Testis (tissue), 2 donors: ENCODE measurements at regions not wholly inside any gene's neighbourhood (a gene's known extent, or its start where the extent isn't known, plus 50 kb on each side); places are given as distances from the start of the nearest gene placed in this dataset.
A peak's percentile ranks its signal among the peaks of the same experiment; 100 is the strongest.

Experiments used
- DNase-seq: peaks from one replicate; pipeline ENCODE4 v3.0.0-alpha.2; 2019
- H3K27ac ChIP-seq, 2 donors: fragments of 200-600 bp; sonication (generic); one replicate each; pipeline ENCODE4 v1.5.1; 2019
- H3K27me3 ChIP-seq: fragments of 200-600 bp; sonication (generic); one replicate; pipeline ENCODE4 v1.5.1; 2019
- H3K36me3 ChIP-seq: fragments of 200-600 bp; sonication (generic); one replicate; pipeline ENCODE4 v1.5.1; 2017; ENCODE audit warnings: low read depth; ENCODE audit errors: missing control alignments
- H3K4me1 ChIP-seq: fragments of 200-600 bp; sonication (generic); one replicate; pipeline ENCODE4 v1.5.1; 2019
- H3K4me3 ChIP-seq, 2 donors: fragments of 200-600 bp; sonication (generic); one replicate each; pipeline ENCODE4 v1.5.1; 2017 to 2019
- H3K9me3 ChIP-seq: fragments of 200-600 bp; sonication (generic); one replicate; pipeline ENCODE4 v1.5.1; 2017
- POLR2A ChIP-seq: fragments of 450-650 bp; IDR thresholded peaks from one replicate; pipeline ENCODE4 v1.6.1; 2017; ENCODE audit warnings: antibody characterized with exemption, mild to moderate bottlenecking, moderate library complexity
- WGBS, 2 donors: methylation state at CpG; one replicate each; pipeline ENCODE4 v1.1.5; 2018; 5-methylcytosine and 5-hydroxymethylcytosine counted together
- intact Hi-C: fragments of 100-400 bp; cut with DNase I; formaldehyde crosslinking; loops from one replicate; pipeline ENCODE4 v1.15.1; 2023; ENCODE audit warnings: low total_unique reads
- TF ChIP-seq, protein P1 (sequence below), 3 experiments: fragments of 450-650 bp in 2 of 3; fragments of 200-600 bp in 1 of 3; sonication (generic) in 1 of 3; IDR thresholded peaks; one replicate each; pipeline ENCODE4 v1.5.1; 2016 to 2019; ENCODE audit warnings: antibody characterized with exemption in 3 of 3, mild to moderate bottlenecking in 2 of 3, moderate library complexity in 1 of 3

DNA sequence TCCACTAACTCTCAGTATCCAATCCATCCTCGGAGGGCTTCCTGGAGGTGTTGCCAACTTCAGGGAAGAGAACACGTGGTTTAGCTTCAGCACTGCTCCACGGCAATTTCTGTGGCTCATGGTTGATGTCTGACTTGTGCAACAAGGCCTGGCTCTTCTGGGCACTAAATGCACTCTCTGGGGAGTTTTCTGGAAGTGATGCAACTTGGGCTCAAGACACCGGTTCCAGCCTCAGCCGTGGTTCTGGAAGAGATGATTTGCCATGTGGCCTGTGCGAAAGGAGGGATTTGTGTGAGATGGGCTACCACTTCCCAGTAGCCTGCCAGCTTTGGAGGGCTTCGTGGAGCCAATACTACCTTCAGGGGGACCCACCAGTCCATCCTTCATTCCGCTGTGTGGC, 118.6 kb upstream of the RTL1 start:
- Histone ChIP-seq H3K36me3 (no peaks in the 10 kb centered on the region), H3K4me1 (no peaks in the 10 kb centered on the region), H3K27me3 (no peaks in the 10 kb centered on the region), H3K9me3 (no peaks in the 10 kb centered on the region), H3K4me3 (no peak overlapping the region), H3K27ac (no peak overlapping the region)
- intact Hi-C loops, result no loop called here
- TF ChIP-seq, protein P1, sequence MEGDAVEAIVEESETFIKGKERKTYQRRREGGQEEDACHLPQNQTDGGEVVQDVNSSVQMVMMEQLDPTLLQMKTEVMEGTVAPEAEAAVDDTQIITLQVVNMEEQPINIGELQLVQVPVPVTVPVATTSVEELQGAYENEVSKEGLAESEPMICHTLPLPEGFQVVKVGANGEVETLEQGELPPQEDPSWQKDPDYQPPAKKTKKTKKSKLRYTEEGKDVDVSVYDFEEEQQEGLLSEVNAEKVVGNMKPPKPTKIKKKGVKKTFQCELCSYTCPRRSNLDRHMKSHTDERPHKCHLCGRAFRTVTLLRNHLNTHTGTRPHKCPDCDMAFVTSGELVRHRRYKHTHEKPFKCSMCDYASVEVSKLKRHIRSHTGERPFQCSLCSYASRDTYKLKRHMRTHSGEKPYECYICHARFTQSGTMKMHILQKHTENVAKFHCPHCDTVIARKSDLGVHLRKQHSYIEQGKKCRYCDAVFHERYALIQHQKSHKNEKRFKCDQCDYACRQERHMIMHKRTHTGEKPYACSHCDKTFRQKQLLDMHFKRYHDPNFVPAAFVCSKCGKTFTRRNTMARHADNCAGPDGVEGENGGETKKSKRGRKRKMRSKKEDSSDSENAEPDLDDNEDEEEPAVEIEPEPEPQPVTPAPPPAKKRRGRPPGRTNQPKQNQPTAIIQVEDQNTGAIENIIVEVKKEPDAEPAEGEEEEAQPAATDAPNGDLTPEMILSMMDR (IDR thresholded peaks at IDR 0.05), result no peak
- no peak for TF ChIP-seq POLR2A
- no peak for DNase-seq
- WGBS, 2 donors, result 94 to 96% methylated on average over 8 of the region's 8 CpGs

DNA sequence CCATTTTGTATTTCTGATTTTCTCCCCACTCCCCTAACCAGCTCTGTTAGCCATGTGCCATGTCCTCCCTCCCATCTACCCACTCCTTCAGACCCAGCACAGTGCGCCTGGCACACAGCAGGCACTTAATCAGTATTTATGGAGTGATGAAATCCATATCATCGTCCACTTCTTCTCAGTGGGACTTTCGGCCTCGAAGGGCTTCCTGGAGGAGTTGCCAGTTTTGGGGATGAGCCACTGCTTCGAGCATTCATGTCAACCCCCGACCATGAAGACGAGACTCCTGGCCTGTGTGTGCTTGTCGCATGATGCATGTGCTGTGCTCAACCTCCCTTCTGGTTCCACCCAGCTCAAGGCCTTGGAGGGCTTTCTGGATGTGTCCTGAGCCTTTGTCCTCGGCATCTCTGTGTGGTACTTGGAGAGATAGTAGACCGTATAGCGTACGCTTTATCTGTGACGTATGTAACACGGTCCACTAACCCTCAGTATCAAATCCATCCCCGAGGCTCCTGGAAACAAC, 119.5 kb upstream of the RTL1 start:
- Histone ChIP-seq H3K27ac (no peak overlapping the region), H3K4me3 (no peak overlapping the region), H3K27me3 (no peaks in the 10 kb centered on the region), H3K4me1 (no peaks in the 10 kb centered on the region), H3K9me3 (no peaks in the 10 kb centered on the region), H3K36me3 (no peaks in the 10 kb centered on the region)
- WGBS, 2 donors, result 90 to 92% methylated on average over 15 of the region's 15 CpGs
- intact Hi-C loops, result no loop called here
- TF ChIP-seq, protein P1 (IDR thresholded peaks at IDR 0.05), result no peak
- TF ChIP-seq POLR2A, result no peak
- DNase-seq, result peak; percentile 7

DNA sequence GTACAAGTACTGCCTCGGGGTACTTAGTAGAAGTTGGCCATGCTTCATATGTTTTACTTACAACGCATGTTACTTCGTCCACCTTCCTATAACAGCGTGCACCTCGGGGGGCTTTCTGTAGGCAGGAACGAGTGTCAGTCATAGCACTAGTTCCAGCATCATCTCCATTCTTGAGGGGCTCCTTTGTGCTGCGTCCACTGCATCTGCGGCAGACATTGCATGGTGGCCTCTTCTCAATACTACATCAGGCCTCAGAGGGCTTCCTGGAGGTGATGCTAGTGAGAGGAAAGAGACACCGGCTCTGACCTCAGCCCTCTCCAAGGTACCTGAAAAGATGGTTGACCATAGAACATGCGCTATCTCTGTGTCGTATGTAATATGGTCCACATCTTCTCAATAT, 121.2 kb upstream of the RTL1 start:
- no peak for TF ChIP-seq POLR2A
- TF ChIP-seq, protein P1 (IDR thresholded peaks at IDR 0.05), result no peak
- 92 to 97% methylated on average over 9 to 11 of the region's 11 CpGs for WGBS, 2 donors
- H3K36me3 ChIP-seq, result no peaks in the 10 kb centered on the region
- no peak overlapping the region for H3K4me3 ChIP-seq
- no peak for DNase-seq
- intact Hi-C loops, result no loop called here
- H3K27me3 ChIP-seq, result no peaks in the 10 kb centered on the region
- no peaks in the 10 kb centered on the region for H3K4me1 ChIP-seq
- H3K27ac ChIP-seq, result no peak overlapping the region
- H3K9me3 ChIP-seq, result no peaks in the 10 kb centered on the region

DNA sequence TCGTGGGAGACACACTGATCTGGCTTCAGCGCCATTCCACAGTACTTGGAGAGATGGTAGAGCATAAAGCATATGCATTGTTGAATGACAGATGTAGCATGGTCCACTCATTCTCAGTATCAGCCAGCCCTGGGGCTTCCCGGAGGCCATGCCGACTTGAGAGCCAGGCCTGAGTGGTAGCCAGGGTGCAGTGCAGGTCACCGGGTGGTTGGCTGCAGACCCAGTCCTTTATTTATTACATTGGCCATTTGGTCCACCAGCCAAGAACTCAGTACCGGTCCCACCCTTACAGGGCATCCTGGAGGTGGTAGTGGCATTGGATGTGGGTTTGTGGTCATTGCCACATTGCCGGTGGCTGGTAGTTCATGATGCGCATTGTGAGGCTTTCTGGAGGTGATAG, 121.6 kb upstream of the RTL1 start:
- DNase-seq, result no peak
- Histone ChIP-seq H3K9me3 (no peaks in the 10 kb centered on the region), H3K27ac (no peak overlapping the region), H3K4me1 (no peaks in the 10 kb centered on the region), H3K27me3 (no peaks in the 10 kb centered on the region), H3K4me3 (no peak overlapping the region), H3K36me3 (no peaks in the 10 kb centered on the region)
- WGBS, 2 donors, result 91 to 93% methylated on average over 7 to 8 of the region's 8 CpGs
- intact Hi-C loops, result no loop called here
- TF ChIP-seq, protein P1 (IDR thresholded peaks at IDR 0.05), result no peak
- TF ChIP-seq POLR2A, result no peak

DNA sequence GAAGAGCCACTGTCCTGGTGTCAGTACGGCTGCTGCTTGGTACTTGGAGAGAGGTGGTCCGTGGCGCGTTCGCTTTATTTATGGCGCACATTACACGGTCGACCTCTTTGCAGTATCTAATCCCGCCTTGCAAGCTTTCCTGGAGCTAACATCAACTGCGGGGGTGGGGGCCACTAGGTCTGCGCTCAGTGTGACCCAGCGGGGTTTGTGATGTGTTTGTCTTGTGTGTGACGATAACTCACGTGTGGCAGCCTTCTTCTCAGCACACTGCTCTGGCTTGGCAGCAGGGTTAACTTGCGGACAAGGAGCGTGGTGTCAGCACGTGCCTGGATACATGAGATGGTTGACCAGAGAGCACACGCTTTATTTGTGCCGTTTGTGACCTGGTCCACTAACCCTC, 122.2 kb upstream of the RTL1 start:
- H3K36me3 ChIP-seq, result no peaks in the 10 kb centered on the region
- intact Hi-C loops, result no loop called here
- no peaks in the 10 kb centered on the region for H3K4me1 ChIP-seq
- H3K4me3 ChIP-seq, result no peak overlapping the region
- TF ChIP-seq, protein P1 (IDR thresholded peaks at IDR 0.05), result no peak
- TF ChIP-seq POLR2A, result no peak
- WGBS, 2 donors, result 90 to 91% methylated on average over 19 of the region's 19 CpGs
- H3K27me3 ChIP-seq, result no peaks in the 10 kb centered on the region
- no peak overlapping the region for H3K27ac ChIP-seq
- no peaks in the 10 kb centered on the region for H3K9me3 ChIP-seq
- no peak for DNase-seq
